Activated naive CD8-positive, alpha-beta T cell (primary cell): ENCODE measurements at regions not wholly inside any gene's neighbourhood (a gene's known extent, or its start where the extent isn't known, plus 50 kb on each side); places are given as distances from the start of the nearest gene placed in this dataset.

ENCODE experiments used
- H3K27ac Mint-ChIP-seq: one replicate; pipeline ENCODE4 v1.8.0; 2021; ENCODE audit warnings: mixed read lengths
- H3K27me3 Mint-ChIP-seq: one replicate; pipeline ENCODE4 v1.8.0; 2021; ENCODE audit warnings: mixed read lengths
- H3K36me3 Mint-ChIP-seq: one replicate; pipeline ENCODE4 v1.8.0; 2021; ENCODE audit warnings: mixed read lengths
- H3K4me1 Mint-ChIP-seq: one replicate; pipeline ENCODE4 v1.8.0; 2021; ENCODE audit warnings: low read depth, mixed read lengths
- H3K4me3 Mint-ChIP-seq: one replicate; pipeline ENCODE4 v1.8.0; 2021; ENCODE audit warnings: mild to moderate bottlenecking, mixed read lengths
- H3K9me3 Mint-ChIP-seq: one replicate; pipeline ENCODE4 v1.8.0; 2021; ENCODE audit warnings: low read depth, mixed read lengths

DNA sequence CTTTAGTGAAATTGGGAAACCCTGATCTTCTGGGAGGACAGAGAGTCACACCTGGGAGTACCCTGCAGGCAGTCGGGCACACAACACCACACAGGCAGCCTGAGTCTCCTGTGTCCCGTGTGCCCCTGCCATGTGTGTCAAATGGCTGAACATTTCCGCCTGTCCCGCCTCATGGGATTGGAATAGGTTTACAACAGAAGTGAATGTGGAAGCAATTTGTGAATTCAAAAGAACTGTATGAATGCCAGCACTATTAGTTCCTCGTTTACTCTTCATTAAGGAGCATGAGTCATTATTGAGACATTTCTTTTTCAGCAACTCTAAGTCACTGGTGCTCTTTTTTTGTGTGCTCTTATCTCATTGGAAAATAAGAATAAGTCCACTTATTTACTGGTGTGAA lies 226.5 kb downstream of the PMP22 start:
- Mint-ChIP-seq H3K27ac (no peak overlapping the region), H3K9me3 (no peaks in the 10 kb centered on the region), H3K4me3 (no peak overlapping the region), H3K27me3 (peaks cover 13% of the 10 kb centered on the region), H3K4me1 (no peaks in the 10 kb centered on the region), H3K36me3 (no peaks in the 10 kb centered on the region)

DNA sequence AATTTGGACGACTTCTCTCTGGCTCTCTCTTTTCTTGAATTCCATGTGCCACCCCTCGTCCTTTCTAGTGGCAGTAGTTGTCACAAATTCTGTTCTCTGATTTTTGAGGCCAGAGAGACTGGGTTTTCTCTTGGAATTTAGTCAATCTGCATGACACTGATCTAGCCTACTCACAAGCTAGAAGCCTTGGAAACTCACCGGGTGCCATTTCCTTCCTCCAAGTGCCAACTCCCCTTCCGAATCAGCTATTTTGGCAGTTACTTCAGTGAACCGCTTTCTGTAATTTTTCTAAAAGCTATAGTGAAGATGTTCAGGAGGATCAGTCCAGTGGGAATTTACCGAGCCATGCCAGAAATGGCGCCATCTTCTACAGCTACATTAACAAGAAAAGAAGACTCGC lies 228.9 kb downstream of the PMP22 start:
- Mint-ChIP-seq H3K4me1 (no peaks in the 10 kb centered on the region), H3K27me3 (peaks cover 27% of the 10 kb centered on the region), H3K9me3 (no peaks in the 10 kb centered on the region), H3K27ac (no peak overlapping the region), H3K36me3 (no peaks in the 10 kb centered on the region), H3K4me3 (no peak overlapping the region)

DNA sequence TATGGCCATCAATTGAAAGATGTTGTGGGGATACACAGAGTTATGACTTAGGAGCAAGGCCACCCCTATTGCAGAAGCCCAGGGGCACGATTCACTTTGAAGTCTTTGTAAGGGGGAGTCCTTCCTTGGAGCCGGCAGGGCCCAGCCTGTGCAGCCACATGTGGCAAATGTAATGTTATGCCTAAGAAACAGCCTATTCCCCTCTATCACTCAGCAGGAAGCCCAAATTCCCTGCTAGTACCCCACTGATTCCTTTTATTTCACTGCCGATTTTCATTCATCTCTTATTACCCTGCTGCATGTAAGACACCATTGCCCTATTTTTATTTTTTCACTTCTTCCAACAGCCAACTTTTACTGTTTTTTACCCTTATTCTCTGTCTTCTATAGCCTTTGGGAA lies 233.2 kb downstream of the PMP22 start:
- no peak overlapping the region for H3K27ac Mint-ChIP-seq
- H3K4me3 Mint-ChIP-seq: no peak overlapping the region
- no peaks in the 10 kb centered on the region for H3K36me3 Mint-ChIP-seq
- H3K27me3 Mint-ChIP-seq: peaks cover 26% of the 10 kb centered on the region
- H3K9me3 Mint-ChIP-seq: no peaks in the 10 kb centered on the region
- H3K4me1 Mint-ChIP-seq: no peaks in the 10 kb centered on the region

- Mint-ChIP-seq H3K27ac (no peak overlapping the region), H3K9me3 (no peaks in the 10 kb centered on the region), H3K27me3 (peaks cover 21% of the 10 kb centered on the region), H3K36me3 (no peaks in the 10 kb centered on the region), H3K4me1 (no peaks in the 10 kb centered on the region), H3K4me3 (no peak overlapping the region)
Measured at GRCh38 chr17:15029469-15029868, 235.7 kb downstream of the PMP22 start.

- Mint-ChIP-seq H3K27ac (no peak overlapping the region), H3K9me3 (no peaks in the 10 kb centered on the region), H3K27me3 (peaks cover 14% of the 10 kb centered on the region), H3K36me3 (no peaks in the 10 kb centered on the region), H3K4me1 (no peaks in the 10 kb centered on the region), H3K4me3 (no peak overlapping the region)
Measured at GRCh38 chr17:15027853-15028252, 237.3 kb downstream of the PMP22 start.

DNA sequence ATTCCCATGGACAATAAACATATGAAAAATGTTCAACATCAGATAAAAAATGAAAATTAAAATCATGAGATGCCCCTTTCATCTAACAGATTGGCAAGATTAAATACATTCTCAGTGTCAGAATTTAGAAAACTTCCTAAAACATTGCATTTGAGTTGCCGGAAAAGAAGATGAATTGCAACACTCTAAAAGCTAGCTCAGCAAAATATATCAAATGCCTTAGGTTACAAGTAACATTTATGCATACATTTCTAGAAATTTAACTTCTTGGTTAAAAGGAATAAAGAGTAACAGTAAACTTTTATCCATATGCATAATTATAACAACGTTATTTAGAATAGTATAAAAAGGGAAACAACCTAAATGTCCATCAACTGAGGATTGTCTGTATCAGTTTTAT lies 239.0 kb downstream of the PMP22 start:
- Mint-ChIP-seq H3K27me3 (peaks cover 6% of the 10 kb centered on the region), H3K4me3 (no peak overlapping the region), H3K36me3 (no peaks in the 10 kb centered on the region), H3K9me3 (no peaks in the 10 kb centered on the region), H3K4me1 (no peaks in the 10 kb centered on the region), H3K27ac (no peak overlapping the region)

DNA sequence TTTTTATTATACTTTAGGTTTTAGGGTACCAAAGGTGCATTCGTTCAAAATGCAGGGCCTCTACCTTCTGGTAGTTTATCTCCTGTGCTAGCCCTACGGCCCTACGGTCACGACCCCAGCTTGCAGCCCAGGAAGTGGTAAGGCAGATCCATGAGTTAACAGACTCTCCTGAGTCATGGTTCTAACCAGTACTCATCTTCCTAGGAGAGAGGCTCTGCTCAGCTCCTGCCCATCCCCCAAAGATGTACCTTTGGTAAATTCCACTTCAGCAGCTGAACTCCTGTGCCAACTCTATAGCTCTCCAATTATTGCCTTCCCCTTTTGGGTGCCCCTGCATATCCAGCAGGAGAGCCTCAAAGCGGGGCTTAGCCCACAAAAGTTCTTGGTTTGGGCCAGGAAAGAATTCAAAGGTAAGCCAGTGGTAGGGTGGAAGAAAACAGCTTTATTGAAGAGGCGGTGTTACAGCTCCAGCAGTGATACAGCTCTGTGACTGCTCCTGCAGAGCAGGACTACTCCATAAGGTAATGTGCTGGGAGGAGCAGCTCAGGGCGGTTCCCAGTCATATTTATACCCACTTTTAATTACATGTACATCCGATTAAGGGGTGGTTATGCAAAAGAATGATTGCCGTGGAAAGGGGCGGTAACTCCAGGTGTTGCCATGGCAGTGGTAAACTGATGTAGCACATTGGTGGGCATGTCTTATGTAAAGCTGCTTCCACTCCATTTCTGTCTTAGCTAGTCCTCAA lies 241.4 kb downstream of the PMP22 start:
- Mint-ChIP-seq H3K27ac (no peak overlapping the region), H3K4me3 (no peak overlapping the region), H3K9me3 (no peaks in the 10 kb centered on the region)

DNA sequence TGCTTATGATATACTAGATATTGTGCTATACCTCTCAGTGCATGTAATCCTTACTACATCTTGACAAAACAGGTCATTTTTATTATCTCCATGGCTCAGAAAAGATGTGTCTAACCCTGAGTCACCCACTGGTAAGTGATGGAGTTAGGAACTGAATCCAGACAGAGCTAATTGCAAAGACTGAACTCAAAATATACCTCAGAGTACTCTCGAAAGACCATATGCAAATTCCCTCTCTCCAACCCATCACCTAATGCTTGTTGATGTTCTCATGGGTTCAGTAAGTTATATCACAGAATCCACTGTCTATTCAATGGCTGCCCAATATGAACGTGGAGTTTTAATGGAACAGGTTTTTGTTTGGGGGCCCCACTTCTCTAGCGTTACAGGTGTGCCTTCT lies 246.0 kb downstream of the PMP22 start:
- H3K27ac Mint-ChIP-seq: no peak overlapping the region
- no peaks in the 10 kb centered on the region for H3K4me1 Mint-ChIP-seq
- no peaks in the 10 kb centered on the region for H3K36me3 Mint-ChIP-seq
- no peak overlapping the region for H3K4me3 Mint-ChIP-seq
- no peaks in the 10 kb centered on the region for H3K9me3 Mint-ChIP-seq
- H3K27me3 Mint-ChIP-seq: no peaks in the 10 kb centered on the region

More for the DNA sequence above, 241.4 kb downstream of the PMP22 start:
- H3K27me3 Mint-ChIP-seq: peaks cover 5% of the 10 kb centered on the region
- no peaks in the 10 kb centered on the region for H3K36me3 Mint-ChIP-seq
- no peaks in the 10 kb centered on the region for H3K4me1 Mint-ChIP-seq

DNA sequence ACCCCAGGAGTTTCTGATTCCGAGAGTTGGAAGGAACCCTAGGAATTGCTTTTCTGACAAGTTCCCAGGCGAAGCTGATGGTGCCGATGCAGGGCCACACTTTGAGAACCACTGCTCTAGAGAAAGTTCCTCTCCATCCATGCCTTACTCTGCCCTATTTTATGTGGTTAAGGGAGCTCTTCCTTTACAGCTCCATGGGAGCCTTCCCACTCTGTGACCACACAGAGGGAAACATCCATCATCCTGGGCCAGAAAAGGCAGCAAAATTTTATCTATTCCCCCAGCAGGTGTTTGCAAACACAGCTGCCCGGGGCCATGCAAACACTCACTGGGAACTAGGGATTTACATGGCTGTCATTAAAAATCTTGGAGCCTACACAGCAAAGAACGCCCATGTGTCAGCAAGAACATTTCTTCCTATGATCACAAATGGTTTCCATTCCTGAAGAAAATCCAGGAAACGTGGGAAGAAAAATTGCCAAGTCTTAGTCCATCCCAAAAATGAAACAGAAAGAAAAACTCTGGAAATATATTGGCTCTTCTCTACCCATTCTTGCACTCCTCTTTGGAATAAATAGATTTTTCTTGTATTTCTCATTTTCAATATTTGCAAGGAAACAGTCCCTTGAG lies 252.7 kb downstream of the PMP22 start:
- Mint-ChIP-seq H3K27ac (no peak overlapping the region), H3K4me1 (no peaks in the 10 kb centered on the region), H3K9me3 (no peaks in the 10 kb centered on the region), H3K27me3 (peaks cover 7% of the 10 kb centered on the region), H3K36me3 (no peaks in the 10 kb centered on the region), H3K4me3 (no peak overlapping the region)

DNA sequence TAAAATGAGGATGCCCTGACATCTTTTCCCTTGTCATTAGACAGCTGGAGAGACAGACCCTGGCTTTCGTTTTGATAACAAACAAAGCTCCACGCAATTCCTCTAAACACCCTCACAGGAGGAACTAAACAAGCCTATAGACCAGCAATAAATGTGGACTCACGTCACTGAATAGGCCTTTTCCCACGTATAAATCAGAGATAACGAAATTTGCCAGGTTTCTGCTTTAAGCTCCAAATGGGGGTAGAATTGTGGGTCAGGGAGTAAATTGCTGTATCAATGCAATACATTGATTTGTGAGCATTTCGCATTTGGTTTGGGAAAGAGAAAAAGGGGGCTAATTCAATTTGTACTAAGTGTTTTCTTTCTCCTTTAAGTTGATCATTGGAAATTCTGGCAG lies 256.0 kb downstream of the PMP22 start:
- Mint-ChIP-seq H3K27me3 (peaks cover 7% of the 10 kb centered on the region), H3K4me1 (no peaks in the 10 kb centered on the region), H3K4me3 (no peak overlapping the region), H3K27ac (no peak overlapping the region), H3K9me3 (no peaks in the 10 kb centered on the region), H3K36me3 (no peaks in the 10 kb centered on the region)

DNA sequence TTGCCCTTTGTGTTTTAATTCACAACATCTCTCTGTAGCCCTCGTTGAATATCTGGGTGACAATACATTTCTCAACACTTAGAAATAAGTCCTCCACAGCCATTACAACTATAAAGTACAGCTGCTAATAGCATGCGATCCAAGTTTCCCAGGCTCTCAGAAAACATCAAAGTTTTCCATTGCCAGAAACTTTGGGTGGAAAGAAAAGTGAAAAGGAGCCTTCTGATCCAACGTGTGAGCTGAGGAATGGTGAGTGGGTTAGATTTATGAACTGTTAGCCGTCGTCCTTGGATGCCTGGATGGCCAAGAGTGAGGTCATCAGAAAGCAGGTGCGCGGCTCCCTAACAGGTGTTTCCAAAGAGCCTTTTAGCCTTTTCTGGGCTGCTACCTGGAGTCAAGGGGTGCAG lies 258.0 kb downstream of the PMP22 start:
- H3K9me3 Mint-ChIP-seq: no peaks in the 10 kb centered on the region
- no peaks in the 10 kb centered on the region for H3K36me3 Mint-ChIP-seq
- no peaks in the 10 kb centered on the region for H3K4me1 Mint-ChIP-seq
- H3K4me3 Mint-ChIP-seq: no peak overlapping the region
- no peak overlapping the region for H3K27ac Mint-ChIP-seq
- peaks cover 7% of the 10 kb centered on the region for H3K27me3 Mint-ChIP-seq

DNA sequence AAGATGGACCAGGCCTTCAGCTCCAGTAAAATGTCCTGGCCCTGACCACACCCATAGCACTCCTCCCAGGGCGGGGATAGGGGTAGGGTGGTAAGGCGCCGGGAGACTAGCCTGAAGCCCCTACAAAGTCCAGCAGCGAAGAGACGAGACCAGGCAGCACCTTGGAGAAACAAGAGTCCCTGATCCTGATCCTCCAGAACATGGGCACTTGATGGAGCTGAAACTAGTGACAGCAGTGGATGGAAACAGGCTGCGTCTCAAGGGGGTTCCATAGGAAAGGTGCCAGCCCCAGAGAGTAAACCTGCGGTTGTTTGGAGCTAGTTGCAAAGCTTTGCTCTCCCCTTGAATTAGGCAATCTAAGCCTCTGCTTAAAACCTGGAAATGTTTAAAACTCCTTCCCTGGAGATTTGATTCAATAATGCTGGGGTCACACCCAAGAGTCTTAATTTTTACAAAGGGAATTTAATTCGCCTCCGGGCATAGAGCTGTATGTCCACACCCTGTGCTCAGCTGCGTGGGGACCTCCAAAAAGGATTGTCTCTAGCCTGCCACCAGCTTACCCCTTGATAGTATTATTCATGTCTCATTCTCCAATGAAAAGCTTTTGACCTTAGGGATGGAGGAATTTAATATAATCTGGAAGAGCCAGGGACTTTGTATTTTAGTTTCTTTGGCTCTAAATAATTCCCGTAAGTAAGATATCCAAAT lies 258.6 kb downstream of the PMP22 start:
- Mint-ChIP-seq H3K4me1 (no peaks in the 10 kb centered on the region), H3K36me3 (no peaks in the 10 kb centered on the region), H3K27me3 (peaks cover 7% of the 10 kb centered on the region), H3K4me3 (no peak overlapping the region), H3K9me3 (no peaks in the 10 kb centered on the region), H3K27ac (no peak overlapping the region)

DNA sequence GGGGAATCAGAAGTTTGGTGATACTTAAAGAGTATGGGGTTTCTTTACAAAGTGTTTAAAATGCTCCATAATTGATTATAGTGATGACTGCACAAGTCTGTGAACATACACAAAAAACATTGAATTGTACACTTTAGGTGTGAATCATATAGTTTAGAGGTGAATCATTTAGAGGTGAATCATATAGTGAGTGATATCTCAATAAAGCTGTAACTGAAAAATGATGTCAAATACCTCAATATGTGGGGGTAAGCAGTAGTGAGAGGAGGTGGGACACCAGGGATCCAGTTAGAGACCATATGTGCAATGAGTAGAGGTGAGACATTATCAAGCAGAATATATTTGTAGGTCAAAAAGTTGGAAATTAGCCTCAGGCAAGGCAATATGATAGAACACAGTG lies 264.5 kb downstream of the PMP22 start:
- H3K36me3 Mint-ChIP-seq: no peaks in the 10 kb centered on the region
- no peaks in the 10 kb centered on the region for H3K9me3 Mint-ChIP-seq

GRCh38 chr17:14997290-14997689 lies 267.8 kb downstream of the PMP22 start:
- no peak overlapping the region for H3K27ac Mint-ChIP-seq
- no peaks in the 10 kb centered on the region for H3K9me3 Mint-ChIP-seq
- H3K27me3 Mint-ChIP-seq: peaks cover 5% of the 10 kb centered on the region
- H3K4me1 Mint-ChIP-seq: no peaks in the 10 kb centered on the region
- no peaks in the 10 kb centered on the region for H3K36me3 Mint-ChIP-seq
- H3K4me3 Mint-ChIP-seq: no peak overlapping the region

More for the DNA sequence above, 264.5 kb downstream of the PMP22 start:
- Mint-ChIP-seq H3K4me3 (no peak overlapping the region), H3K27me3 (peaks cover 5% of the 10 kb centered on the region), H3K27ac (no peak overlapping the region), H3K4me1 (no peaks in the 10 kb centered on the region)

DNA sequence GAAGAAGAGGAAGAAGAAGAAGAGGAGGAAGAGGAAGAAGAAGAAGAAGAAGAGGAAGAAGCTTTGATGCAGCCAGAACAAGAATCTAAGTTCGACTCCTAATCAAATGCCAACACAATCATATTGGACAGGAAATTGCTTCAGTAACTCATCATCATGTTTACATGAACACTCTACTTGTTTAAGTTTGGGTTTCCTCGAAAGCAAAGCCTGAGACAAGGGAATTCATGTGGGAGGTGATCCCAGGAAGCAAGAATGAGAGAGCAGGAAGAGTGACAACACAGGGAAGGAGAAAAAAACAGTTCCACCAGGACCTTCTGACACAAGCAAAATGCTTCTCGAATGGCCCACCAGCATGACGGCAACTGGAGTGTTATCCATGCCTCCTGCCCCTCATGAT lies 279.0 kb downstream of the PMP22 start:
- Mint-ChIP-seq H3K27ac (no peak overlapping the region), H3K9me3 (no peaks in the 10 kb centered on the region), H3K27me3 (peaks cover 12% of the 10 kb centered on the region)

More for the DNA sequence above, 279.0 kb downstream of the PMP22 start:
- Mint-ChIP-seq H3K4me1 (no peaks in the 10 kb centered on the region), H3K4me3 (no peak overlapping the region), H3K36me3 (no peaks in the 10 kb centered on the region)
